ENCODE measurements at regions not wholly inside any gene's neighbourhood (a gene's known extent, or its start where the extent isn't known, plus 50 kb on each side); places are given as distances from the start of the nearest gene placed in this dataset.
A peak's percentile ranks its signal among the peaks of the same experiment; 100 is the strongest.
"Not testable (repeated sequence)": the region's sequence is repeated elsewhere in the genome, so short reads cannot be mapped to it uniquely, and the experiment has no call there.

- not testable (repeated sequence) for H3K9me3 ChIP-seq; H3K4me1 ChIP-seq; H3K27me3 ChIP-seq; H3K4me3 ChIP-seq; DNase-seq; H3K36me3 ChIP-seq; H3K27ac ChIP-seq; ATAC-seq (ENCODE audit: low FRiP score in 2 of 2)
- 27 to 30% methylated on average over 4 of the region's 4 CpGs for WGBS, 2 donors
Measured at GRCh38 chr9:64130325-64130724, 1154.7 kb downstream of the FOXD4L5 start.

GRCh38 chr9:64128572-64128971, 1156.4 kb downstream of the FOXD4L5 start:
- ATAC-seq (ENCODE audit: low FRiP score in 2 of 2) (no peak), DNase-seq (no peak)
- no peak overlapping the region for H3K27ac ChIP-seq
- H3K9me3 ChIP-seq: no peaks in the 10 kb centered on the region
- no peak overlapping the region for H3K4me3 ChIP-seq
- no peaks in the 10 kb centered on the region for H3K36me3 ChIP-seq
- TF ChIP-seq POLR2AphosphoS5 (IDR thresholded peaks at IDR 0.05) (no peak), POLR2A (IDR thresholded peaks at IDR 0.05) (no peak), EP300 (IDR thresholded peaks at IDR 0.05) (no peak)
- TF ChIP-seq, protein P1, sequence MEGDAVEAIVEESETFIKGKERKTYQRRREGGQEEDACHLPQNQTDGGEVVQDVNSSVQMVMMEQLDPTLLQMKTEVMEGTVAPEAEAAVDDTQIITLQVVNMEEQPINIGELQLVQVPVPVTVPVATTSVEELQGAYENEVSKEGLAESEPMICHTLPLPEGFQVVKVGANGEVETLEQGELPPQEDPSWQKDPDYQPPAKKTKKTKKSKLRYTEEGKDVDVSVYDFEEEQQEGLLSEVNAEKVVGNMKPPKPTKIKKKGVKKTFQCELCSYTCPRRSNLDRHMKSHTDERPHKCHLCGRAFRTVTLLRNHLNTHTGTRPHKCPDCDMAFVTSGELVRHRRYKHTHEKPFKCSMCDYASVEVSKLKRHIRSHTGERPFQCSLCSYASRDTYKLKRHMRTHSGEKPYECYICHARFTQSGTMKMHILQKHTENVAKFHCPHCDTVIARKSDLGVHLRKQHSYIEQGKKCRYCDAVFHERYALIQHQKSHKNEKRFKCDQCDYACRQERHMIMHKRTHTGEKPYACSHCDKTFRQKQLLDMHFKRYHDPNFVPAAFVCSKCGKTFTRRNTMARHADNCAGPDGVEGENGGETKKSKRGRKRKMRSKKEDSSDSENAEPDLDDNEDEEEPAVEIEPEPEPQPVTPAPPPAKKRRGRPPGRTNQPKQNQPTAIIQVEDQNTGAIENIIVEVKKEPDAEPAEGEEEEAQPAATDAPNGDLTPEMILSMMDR (IDR thresholded peaks at IDR 0.05): no peak
- H3K4me1 ChIP-seq: no peaks in the 10 kb centered on the region
- H3K27me3 ChIP-seq: no peaks in the 10 kb centered on the region
- WGBS, 2 donors: 70 to 91% methylated on average over 6 of the region's 6 CpGs

DNA sequence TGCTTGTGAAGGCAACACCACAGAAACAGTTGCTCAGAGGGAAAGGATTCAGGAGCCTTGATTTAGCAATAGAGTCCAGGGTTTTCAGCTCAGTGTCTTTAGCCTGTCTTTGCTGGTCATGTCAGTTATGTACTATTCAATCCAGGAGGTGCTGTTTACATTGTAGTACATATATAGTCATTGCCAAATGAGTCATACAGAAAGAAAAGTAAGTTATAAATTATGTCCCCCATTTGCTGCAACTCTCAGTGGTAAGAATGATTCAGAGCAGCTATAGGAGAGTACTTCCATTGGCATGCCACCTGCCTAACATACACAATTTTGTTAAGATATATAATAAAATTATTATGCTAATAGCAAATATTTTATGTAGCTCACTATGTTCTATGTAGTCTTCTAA, 1163.4 kb downstream of the FOXD4L5 start:
- not testable (repeated sequence) for H3K4me1 ChIP-seq; H3K27me3 ChIP-seq; H3K27ac ChIP-seq; H3K4me3 ChIP-seq; DNase-seq; H3K36me3 ChIP-seq; ATAC-seq (ENCODE audit: low FRiP score in 2 of 2); H3K9me3 ChIP-seq

GRCh38 chr9:64117329-64117728, 1167.7 kb downstream of the FOXD4L5 start:
- not testable (repeated sequence) for DNase-seq; ATAC-seq (ENCODE audit: low FRiP score in 2 of 2)

GRCh38 chr9:64107867-64108266, 1177.1 kb downstream of the FOXD4L5 start:
- not testable (repeated sequence) for H3K36me3 ChIP-seq; H3K4me1 ChIP-seq; H3K27me3 ChIP-seq; H3K27ac ChIP-seq; H3K4me3 ChIP-seq; ATAC-seq (ENCODE audit: low FRiP score in 2 of 2); H3K9me3 ChIP-seq; DNase-seq
- WGBS, 2 donors: 50 to 67% methylated on average over 1 of the region's 1 CpG

More at GRCh38 chr9:64117329-64117728, 1167.7 kb downstream of the FOXD4L5 start:
- not testable (repeated sequence) for H3K27me3 ChIP-seq, H3K4me1 ChIP-seq, H3K27ac ChIP-seq, H3K36me3 ChIP-seq, H3K4me3 ChIP-seq, H3K9me3 ChIP-seq
- WGBS, 2 donors: 80 to 82% methylated on average over 5 of the region's 5 CpGs

DNA sequence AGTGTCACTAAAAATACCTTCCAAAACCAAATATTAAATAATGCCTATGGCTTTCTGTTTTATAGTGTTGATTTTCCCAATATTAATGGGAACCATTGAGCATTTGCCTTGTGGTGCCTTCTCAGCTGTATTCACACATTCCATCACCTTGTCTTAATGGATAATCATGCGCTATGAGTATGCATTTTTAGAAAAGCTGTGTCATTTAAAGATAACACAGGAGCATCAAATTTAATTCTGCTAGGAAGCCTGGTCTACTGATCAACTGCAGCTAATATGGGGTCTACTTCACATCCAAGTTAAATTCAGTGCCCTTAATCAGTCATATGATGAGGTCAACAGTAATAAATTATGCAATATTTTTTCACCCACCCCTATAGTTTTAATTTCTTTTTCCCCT, 1177.8 kb downstream of the FOXD4L5 start:
- not testable (repeated sequence) for H3K4me3 ChIP-seq, H3K9me3 ChIP-seq
- WGBS, 2 donors: 69 to 71% methylated on average over 1 of the region's 1 CpG

DNA sequence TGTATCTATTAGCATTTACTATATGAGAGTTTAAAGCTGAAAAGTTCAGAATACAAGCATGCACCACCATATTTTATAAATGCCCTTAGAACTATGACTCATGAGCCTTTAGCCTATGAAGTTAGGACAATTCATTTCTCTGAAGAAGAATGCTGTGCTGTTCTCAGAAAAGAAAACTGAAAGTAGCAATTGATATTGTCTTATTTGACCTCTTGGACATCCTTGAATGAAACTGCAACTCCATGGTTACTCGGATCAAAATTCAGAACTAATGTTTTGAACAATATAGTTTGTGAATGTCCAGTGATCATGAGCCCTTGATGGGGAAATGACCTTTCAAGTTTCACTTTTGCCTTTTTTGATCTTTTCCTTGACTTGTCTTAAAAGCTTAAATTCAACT, 1179.8 kb downstream of the FOXD4L5 start:
- not testable (repeated sequence) for ATAC-seq (ENCODE audit: low FRiP score in 2 of 2); DNase-seq; H3K36me3 ChIP-seq; H3K9me3 ChIP-seq; H3K27ac ChIP-seq; H3K4me1 ChIP-seq; H3K27me3 ChIP-seq; H3K4me3 ChIP-seq
- 58 to 70% methylated on average over 1 of the region's 1 CpG for WGBS, 2 donors

More for the DNA sequence above, 1177.8 kb downstream of the FOXD4L5 start:
- not testable (repeated sequence) for ATAC-seq (ENCODE audit: low FRiP score in 2 of 2); H3K4me1 ChIP-seq; H3K36me3 ChIP-seq; DNase-seq; H3K27me3 ChIP-seq; H3K27ac ChIP-seq

- ATAC-seq (ENCODE audit: low FRiP score in 2 of 2): not testable (repeated sequence)
- WGBS, 2 donors: 61 to 64% methylated on average over 3 of the region's 3 CpGs
Measured at GRCh38 chr9:64101504-64101903, 1183.5 kb downstream of the FOXD4L5 start.

GRCh38 chr9:64100571-64101155, 1184.3 kb downstream of the FOXD4L5 start:
- not testable (repeated sequence) for H3K36me3 ChIP-seq; H3K9me3 ChIP-seq; ATAC-seq (ENCODE audit: low FRiP score in 2 of 2); H3K4me1 ChIP-seq; H3K27ac ChIP-seq; H3K27me3 ChIP-seq; H3K4me3 ChIP-seq
- WGBS, 2 donors: 86 to 88% methylated on average over 17 to 28 of the region's 36 CpGs
- peak in 1 of 2 donors; percentile 62 for DNase-seq

More at GRCh38 chr9:64101504-64101903, 1183.5 kb downstream of the FOXD4L5 start:
- H3K9me3 ChIP-seq, H3K27me3 ChIP-seq, H3K4me1 ChIP-seq, H3K36me3 ChIP-seq, H3K27ac ChIP-seq, DNase-seq, H3K4me3 ChIP-seq: not testable (repeated sequence)

- not testable (repeated sequence) for H3K9me3 ChIP-seq; H3K27me3 ChIP-seq; H3K36me3 ChIP-seq; H3K4me3 ChIP-seq; H3K27ac ChIP-seq; DNase-seq; ATAC-seq (ENCODE audit: low FRiP score in 2 of 2); H3K4me1 ChIP-seq
- 78 to 81% methylated on average over 5 of the region's 5 CpGs for WGBS, 2 donors
Measured at GRCh38 chr9:64085998-64086397, 1199.0 kb downstream of the FOXD4L5 start.

GRCh38 chr9:64071358-64072253, 1213.4 kb downstream of the FOXD4L5 start:
- H3K4me1 ChIP-seq; H3K36me3 ChIP-seq; ATAC-seq (ENCODE audit: low FRiP score in 2 of 2); H3K27ac ChIP-seq; H3K27me3 ChIP-seq; H3K4me3 ChIP-seq: not testable (repeated sequence)
- WGBS, 2 donors: 69 to 79% methylated on average over 23 to 54 of the region's 72 CpGs
- peak in 1 of 2 donors; percentile 77 for DNase-seq
- H3K9me3 ChIP-seq: peaks cover 0 to 18% (median 0%) of the 10 kb centered on the region in 4 donors

All from upper lobe of left lung (tissue), 6 donors.